ENCODE measurements at regions not wholly inside any gene's neighbourhood (a gene's known extent, or its start where the extent isn't known, plus 50 kb on each side); places are given as distances from the start of the nearest gene placed in this dataset.
"Not testable (repeated sequence)": the region's sequence is repeated elsewhere in the genome, so short reads cannot be mapped to it uniquely, and the experiment has no call there.

DNA sequence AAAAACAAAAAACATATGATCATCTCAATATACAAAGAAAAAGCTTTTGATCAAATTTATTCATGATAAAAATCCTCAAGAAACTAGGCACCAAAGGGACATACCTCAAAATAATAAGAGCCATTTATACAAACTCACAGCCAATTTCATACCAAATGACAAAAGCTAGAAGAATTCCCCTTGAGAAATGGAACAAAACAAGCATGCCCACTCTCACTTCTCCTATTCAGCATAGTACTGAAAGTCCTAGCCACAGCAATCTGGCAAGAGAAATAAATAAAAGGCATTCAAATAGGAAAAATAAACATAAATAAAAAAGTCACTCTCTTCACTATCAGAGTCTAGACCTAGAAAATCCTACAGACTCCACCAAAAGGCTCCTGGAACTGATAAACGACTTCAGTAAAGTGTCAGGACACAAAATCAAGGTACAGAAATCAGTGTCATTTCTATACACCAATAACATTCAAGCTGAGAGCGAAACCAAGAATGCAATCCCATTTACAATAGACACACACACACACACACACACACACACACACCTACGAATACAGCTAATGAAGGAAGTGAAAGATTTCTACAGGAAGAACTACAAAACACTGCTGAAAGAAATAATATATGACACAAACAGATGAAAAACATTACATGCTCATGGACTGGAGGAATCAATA lies 1486.2 kb upstream of the SEL1L start:
- no peak for DNase-seq

GRCh38 chr14:83021323-83021722 lies 1487.7 kb upstream of the SEL1L start:
- DNase-seq: no peak

DNA sequence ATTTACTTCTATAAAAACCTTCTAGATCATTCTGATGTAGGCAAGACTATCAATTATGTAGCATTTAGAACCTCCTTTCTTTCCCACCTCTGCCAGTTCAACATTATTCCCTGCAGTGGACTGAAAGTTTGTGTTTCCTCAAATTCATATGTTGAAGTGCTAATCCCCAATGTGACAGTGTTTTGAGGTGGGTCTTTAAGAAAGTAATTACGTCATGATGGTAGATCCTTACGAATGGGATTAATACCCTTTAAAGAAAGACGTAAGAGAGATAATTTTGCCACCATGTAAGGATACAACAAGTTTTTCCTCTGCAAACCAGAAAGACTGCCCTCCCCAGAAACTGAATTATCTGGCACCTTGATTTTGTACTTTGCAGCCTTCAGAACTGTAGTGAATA lies 1489.7 kb upstream of the SEL1L start:
- DNase-seq: no peak

GRCh38 chr14:83041224-83041623 lies 1507.6 kb upstream of the SEL1L start:
- DNase-seq: no peak

GRCh38 chr14:83042858-83043257 lies 1509.2 kb upstream of the SEL1L start:
- no peak for DNase-seq

- DNase-seq: no peak
Measured at GRCh38 chr14:83044001-83044400, 1510.3 kb upstream of the SEL1L start.

DNA sequence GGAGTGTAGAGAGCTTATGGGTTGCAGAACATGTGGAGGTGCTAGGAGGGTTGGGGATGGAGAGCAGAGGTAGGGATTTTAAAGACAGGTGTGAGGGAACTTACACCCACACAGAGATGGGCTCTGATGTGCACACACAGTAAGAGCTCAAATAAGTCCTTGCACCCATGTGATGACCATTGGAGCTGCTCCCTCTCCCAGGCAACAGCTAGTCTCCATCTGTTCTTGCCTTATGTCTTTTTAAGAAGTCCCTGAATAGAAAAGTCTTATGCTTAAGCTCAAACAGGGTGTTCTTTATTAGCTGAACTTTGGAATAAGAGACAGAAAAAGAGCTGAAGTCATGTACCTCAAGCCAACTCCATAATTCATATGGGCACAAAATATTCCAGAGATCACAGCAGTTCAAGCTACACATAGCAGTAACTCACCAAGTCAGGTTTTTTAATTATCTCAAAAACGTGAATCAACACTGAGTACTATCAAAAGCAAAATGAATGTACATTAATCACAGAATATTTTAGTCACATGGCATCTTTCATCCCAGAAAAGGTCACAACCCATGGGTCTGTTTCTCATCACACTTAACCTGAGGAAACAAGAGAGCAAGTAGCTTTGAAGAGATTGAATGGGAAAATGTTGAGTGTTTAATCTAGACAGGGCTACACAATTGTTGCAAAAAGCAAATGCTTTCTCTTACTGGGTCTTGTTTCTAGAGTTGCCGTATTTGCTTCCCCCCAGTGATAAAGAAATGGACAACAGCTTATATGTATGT lies 1513.6 kb upstream of the SEL1L start:
- DNase-seq: no peak

DNA sequence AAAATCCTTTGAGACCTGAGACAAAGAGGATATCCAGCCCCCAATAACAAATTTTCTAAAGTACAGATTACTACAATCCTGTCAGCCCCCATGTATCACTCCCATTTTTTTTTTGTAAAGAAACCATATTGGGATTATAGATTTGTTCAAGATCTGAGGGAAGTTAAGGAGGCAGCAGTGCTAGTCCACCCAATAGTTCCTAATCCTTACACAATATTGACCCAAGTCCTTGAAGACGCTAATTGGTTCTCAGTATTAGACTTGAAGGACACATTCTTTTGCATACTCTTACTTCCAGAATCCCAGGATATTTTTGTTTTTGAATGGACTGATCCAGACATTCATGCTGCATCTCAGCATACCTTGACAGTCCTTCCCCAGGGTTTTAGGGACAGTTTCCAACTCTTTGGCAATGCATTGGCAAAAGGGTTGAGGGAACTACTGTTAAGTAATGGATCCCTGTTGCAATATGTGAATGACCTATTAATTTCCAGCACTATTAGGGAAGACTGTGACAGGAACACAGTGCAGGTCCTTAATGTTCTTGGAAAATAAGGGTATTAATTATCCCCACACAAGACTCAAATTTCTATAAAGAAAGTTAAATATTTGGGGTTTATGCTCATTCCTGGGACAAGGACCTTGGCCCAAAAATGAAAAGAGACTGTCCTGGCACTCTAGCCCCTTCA lies 1519.5 kb upstream of the SEL1L start:
- DNase-seq: no peak

DNA sequence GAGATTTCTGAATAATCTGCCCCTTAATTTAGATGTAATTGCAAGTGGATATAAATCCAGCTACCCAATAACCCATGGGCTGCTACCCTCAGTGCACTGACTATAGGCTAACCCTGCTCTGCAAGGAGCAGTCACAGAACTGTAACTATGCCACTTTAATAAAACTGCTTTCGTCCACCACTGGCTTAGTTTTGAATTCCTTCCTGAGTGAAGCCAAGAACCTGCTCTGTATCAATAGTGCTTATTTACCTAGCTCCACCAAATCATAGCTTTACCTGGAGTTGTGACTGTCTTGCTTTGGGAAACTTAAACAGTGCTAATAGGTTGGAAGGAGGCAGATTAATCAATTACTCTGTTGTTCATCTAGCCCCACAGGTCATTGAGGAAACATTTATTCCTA lies 1524.4 kb upstream of the SEL1L start:
- DNase-seq: no peak

- DNase-seq: peak; percentile 34 to 52 (median 36)
Measured at GRCh38 chr14:83071888-83072501, 1538.3 kb upstream of the SEL1L start.

- DNase-seq: peak in 1 of 3 donors; percentile 2
Measured at GRCh38 chr14:83085136-83085535, 1551.5 kb upstream of the SEL1L start.

DNA sequence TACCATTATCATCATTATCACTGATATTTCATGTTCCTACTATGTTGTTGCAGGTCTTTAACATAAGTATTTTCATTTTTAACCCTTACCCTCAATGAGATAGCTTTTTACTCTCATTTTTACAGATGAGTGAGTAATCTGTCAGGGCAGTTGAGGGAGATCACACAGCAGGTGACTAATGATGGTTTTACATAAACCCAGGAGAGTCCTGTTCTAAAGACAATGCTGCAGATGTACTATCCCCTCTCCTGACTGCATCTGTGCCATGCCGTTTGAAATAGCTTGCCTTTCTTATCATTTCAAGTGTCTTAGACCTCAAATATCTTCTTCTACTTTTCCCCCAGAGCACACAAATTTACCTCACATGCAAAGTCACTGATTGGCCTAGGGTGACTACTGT lies 1552.1 kb upstream of the SEL1L start:
- no peak for DNase-seq

- DNase-seq: not testable (repeated sequence)
Measured at GRCh38 chr14:83091991-83092956, 1558.6 kb upstream of the SEL1L start.

GRCh38 chr14:83096092-83096491 lies 1562.4 kb upstream of the SEL1L start:
- DNase-seq: no peak

DNA sequence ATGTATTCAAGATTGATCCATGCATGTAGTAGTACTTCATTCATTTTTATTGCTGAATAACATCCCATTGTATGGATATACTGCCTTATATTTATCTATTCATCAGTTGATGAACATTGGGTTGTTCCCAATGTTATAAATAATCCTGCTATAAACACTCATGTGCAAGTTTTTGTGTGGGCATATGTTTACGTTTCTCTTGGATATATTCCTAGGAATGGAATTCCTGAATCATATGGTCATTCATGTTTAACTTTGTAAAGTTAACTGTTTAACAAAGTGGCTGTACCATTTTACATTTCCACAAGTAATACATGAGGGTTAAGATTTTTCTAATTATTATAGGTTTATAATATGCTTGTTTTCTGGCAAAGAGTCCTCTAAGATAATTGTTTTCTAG lies 1568.2 kb upstream of the SEL1L start:
- DNase-seq: no peak

DNA sequence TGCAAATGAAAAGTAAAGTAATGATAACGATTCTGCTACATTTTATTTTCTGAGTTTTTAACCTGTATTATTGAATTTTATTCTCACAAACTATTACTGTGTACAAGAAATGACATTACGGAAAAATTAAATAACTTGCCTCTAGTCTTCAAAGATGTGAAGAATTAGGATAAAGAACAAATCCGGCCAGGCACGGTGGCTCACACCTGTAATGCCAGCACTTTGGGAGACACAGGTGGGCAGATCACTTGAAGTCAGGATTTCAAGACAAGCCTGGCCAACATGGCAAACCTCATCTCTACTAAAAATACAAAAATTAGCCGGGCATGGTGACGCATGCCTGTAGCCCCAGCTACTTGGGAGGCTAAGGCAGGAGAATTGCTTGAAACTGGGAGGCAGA lies 1584.4 kb upstream of the SEL1L start:
- DNase-seq: no peak

DNA sequence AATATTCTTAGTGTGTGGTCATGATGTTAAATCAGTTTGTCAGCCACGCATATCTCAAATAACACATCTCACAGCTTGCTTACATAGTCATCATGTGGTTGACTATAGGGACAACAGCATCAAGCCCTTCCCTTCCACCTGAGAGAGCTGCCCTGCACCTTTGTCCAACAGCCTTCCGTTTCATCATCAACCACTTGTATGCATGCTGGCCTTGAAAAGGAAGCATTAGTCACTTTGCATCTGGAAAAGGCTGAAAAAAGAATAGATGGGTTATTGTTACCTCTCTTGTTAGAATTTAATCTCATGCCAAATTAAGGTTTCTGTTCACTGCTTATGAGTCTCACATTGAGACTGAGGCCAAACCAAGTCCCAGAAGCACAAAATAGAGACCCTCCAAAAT lies 1586.5 kb upstream of the SEL1L start:
- no peak for DNase-seq

DNA sequence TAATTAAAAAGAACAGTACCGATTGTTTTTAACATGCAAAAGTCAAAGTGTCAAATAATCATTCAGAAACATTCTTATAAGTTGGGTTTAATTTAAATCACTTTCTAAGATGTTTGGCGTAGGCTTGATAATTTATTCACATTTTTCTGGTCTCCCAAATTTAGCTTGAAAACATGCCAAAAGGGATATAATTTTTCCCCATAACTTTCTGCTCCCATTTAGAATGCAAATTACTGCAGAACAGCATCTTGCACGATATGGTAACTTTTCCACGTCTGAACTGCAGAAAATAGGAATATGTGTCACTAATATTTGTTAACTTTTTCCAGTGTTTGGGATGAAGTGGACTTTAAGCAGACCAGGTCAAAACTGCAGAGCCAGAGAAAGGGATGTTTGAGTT lies 1592.4 kb upstream of the SEL1L start:
- no peak for DNase-seq

- DNase-seq: no peak
Measured at GRCh38 chr14:83128783-83129182, 1595.1 kb upstream of the SEL1L start.

- no peak for DNase-seq
Measured at GRCh38 chr14:83129496-83129895, 1595.8 kb upstream of the SEL1L start.

- peak; percentile 57 to 68 (median 62) for DNase-seq
Measured at GRCh38 chr14:83133981-83134645, 1600.5 kb upstream of the SEL1L start.

- no peak for DNase-seq
Measured at GRCh38 chr14:83140756-83141155, 1607.1 kb upstream of the SEL1L start.

Data from suppressor macrophage treated with lipopolysaccharide for 1 hour (primary cell).